ENCODE measurements at regions not wholly inside any gene's neighbourhood (a gene's known extent, or its start where the extent isn't known, plus 50 kb on each side); places are given as distances from the start of the nearest gene placed in this dataset.

- TF ChIP-seq SP1 (CRISPR knock-in tag; conservative IDR thresholded peaks at IDR 0.05) (no peak), CBFB (CRISPR knock-in tag; IDR thresholded peaks at IDR 0.05; ENCODE audit: low read depth) (no peak), CTCF (IDR thresholded peaks at IDR 0.05) (no peak), NR2C2 (CRISPR knock-in tag; IDR thresholded peaks at IDR 0.05) (no peak), ZNF263 (CRISPR knock-in tag; IDR thresholded peaks at IDR 0.05; ENCODE audit: low read depth) (no peak), MLX (CRISPR knock-in tag; IDR thresholded peaks at IDR 0.05) (no peak)
- TF ChIP-seq, protein P1, sequence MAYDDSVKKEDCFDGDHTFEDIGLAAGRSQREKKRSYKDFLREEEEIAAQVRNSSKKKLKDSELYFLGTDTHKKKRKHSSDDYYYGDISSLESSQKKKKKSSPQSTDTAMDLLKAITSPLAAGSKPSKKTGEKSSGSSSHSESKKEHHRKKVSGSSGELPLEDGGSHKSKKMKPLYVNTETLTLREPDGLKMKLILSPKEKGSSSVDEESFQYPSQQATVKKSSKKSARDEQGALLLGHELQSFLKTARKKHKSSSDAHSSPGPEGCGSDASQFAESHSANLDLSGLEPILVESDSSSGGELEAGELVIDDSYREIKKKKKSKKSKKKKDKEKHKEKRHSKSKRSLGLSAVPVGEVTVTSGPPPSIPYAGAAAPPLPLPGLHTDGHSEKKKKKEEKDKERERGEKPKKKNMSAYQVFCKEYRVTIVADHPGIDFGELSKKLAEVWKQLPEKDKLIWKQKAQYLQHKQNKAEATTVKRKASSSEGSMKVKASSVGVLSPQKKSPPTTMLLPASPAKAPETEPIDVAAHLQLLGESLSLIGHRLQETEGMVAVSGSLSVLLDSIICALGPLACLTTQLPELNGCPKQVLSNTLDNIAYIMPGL (CRISPR knock-in tag; IDR thresholded peaks at IDR 0.05): no peak
Observed at GRCh38 chr15:94834494-94834893, 603.1 kb downstream of the MCTP2 start.
